Mesothelial cell of epicardium (in vitro differentiated cells): ENCODE measurements at regions not wholly inside any gene's neighbourhood (a gene's known extent, or its start where the extent isn't known, plus 50 kb on each side); places are given as distances from the start of the nearest gene placed in this dataset.
"Not testable (repeated sequence)": the region's sequence is repeated elsewhere in the genome, so short reads cannot be mapped to it uniquely, and the experiment has no call there.

Experiments
- DNase-seq, 2 experiments: peaks; one replicate each; pipeline ENCODE4 v3.0.0; 2021; ENCODE audit warnings: low spot score in 2 of 2; ENCODE audit not compliant: unreplicated experiment in 2 of 2
- H3K27ac Mint-ChIP-seq: 2 replicates; pipeline ENCODE4 v1.8.0; 2021; ENCODE audit warnings: mixed read lengths
- H3K27me3 Mint-ChIP-seq: 2 replicates; pipeline ENCODE4 v1.8.0; 2021; ENCODE audit warnings: low read depth, mixed read lengths
- H3K36me3 Mint-ChIP-seq: 2 replicates; pipeline ENCODE4 v1.8.0; 2021; ENCODE audit warnings: mixed read lengths
- H3K4me1 Mint-ChIP-seq: 2 replicates; pipeline ENCODE4 v1.8.0; 2021; ENCODE audit warnings: mixed read lengths
- H3K4me3 Mint-ChIP-seq: 2 replicates; pipeline ENCODE4 v1.8.0; 2021; ENCODE audit warnings: mild to moderate bottlenecking, moderate library complexity, mixed read lengths
- H3K9me3 Mint-ChIP-seq: 2 replicates; pipeline ENCODE4 v1.8.0; 2021; ENCODE audit warnings: mixed read lengths
- TF ChIP-seq, protein P1 (sequence below): fragments of 200-600 bp; sonication (generic); IDR thresholded peaks from one replicate; pipeline ENCODE4 v1.5.0; 2021; ENCODE audit warnings: antibody characterized with exemption; ENCODE audit not compliant: unreplicated experiment

GRCh38 chr6:84897988-84898594 lies 133.7 kb upstream of the TBX18 start:
- Mint-ChIP-seq H3K9me3 (no peaks in the 10 kb centered on the region), H3K4me3 (no peak overlapping the region), H3K27me3 (peaks cover 3% of the 10 kb centered on the region), H3K27ac (no peak overlapping the region), H3K36me3 (no peaks in the 10 kb centered on the region), H3K4me1 (peaks cover 2% of the 10 kb centered on the region)
- TF ChIP-seq, protein P1, sequence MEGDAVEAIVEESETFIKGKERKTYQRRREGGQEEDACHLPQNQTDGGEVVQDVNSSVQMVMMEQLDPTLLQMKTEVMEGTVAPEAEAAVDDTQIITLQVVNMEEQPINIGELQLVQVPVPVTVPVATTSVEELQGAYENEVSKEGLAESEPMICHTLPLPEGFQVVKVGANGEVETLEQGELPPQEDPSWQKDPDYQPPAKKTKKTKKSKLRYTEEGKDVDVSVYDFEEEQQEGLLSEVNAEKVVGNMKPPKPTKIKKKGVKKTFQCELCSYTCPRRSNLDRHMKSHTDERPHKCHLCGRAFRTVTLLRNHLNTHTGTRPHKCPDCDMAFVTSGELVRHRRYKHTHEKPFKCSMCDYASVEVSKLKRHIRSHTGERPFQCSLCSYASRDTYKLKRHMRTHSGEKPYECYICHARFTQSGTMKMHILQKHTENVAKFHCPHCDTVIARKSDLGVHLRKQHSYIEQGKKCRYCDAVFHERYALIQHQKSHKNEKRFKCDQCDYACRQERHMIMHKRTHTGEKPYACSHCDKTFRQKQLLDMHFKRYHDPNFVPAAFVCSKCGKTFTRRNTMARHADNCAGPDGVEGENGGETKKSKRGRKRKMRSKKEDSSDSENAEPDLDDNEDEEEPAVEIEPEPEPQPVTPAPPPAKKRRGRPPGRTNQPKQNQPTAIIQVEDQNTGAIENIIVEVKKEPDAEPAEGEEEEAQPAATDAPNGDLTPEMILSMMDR: no peak
- no peak for DNase-seq

DNA sequence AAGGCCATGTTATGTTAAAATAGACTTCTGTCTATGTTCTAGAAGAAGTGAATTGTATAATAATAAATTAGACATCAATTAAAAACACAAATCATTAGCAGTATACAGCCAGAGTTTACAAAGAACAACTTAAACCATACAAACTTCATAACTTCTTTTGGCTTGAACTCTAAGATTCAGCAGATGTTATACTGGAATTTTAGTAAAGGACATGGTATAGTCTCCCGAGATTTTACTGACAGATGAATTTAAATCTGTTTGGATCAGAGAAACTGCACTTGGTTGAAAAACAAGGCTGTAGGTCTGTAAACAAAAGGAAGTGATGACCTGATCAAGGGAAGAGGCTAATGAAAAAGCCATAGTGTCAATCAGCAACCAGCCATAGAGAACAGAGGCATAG lies 132.6 kb upstream of the TBX18 start:
- Mint-ChIP-seq H3K36me3 (no peaks in the 10 kb centered on the region), H3K4me3 (no peak overlapping the region), H3K4me1 (peaks cover 2% of the 10 kb centered on the region), H3K27ac (no peak overlapping the region), H3K9me3 (no peaks in the 10 kb centered on the region), H3K27me3 (no peaks in the 10 kb centered on the region)
- no peak for DNase-seq
- TF ChIP-seq, protein P1: no peak

- Mint-ChIP-seq H3K9me3 (no peaks in the 10 kb centered on the region), H3K36me3 (no peaks in the 10 kb centered on the region), H3K4me3 (no peak overlapping the region), H3K27me3 (peaks cover 2% of the 10 kb centered on the region), H3K4me1 (peaks cover 2% of the 10 kb centered on the region), H3K27ac (no peak overlapping the region)
- DNase-seq: no peak
- TF ChIP-seq, protein P1: no peak
Measured at GRCh38 chr6:84892671-84893070, 128.3 kb upstream of the TBX18 start.

DNA sequence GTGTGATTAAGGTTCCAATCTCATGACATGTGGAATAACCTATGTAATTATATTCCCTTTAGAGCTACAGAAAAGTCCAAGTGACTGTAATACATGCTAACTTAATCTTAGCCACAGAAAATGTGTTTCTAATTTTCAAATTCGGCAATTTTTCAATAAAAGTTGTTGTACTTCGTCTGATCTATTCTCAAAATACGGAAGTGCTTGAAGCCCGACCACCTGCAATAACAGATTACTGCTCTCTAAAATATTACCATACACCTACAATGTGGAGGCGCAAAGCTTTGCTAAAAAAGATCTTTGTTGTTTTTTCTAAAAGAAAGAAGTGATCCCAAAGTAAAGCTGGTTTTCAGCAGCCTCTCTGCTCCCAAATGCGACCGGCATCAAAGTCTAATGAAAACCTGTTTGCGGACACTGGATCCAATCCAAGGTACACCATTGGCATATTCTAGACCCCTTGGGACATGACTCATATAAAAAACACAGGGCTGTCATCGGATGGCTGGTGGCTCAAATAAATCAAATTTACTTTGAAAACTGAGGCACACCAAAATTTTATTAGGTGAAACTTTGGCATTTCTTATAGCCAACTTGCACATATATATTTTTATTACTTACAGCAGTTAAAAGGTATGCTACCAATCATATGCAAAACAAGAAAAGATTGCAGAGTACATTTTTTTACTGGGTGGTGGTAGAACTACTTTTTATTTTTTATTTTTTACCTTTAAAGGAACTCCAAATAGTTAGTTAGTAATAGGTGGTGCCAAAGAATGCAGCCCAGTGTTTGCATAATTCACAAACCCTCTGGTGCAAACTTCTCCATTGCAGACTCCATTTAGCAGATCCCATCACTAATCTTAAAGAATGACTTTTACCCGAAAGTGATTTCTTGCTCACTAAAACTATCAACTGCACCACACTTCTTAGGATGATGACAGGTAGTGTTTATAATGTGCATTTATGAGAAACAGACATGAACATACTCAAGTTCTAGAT lies 118.7 kb upstream of the TBX18 start:
- TF ChIP-seq, protein P1: no peak
- Mint-ChIP-seq H3K36me3 (no peaks in the 10 kb centered on the region), H3K9me3 (no peaks in the 10 kb centered on the region), H3K4me3 (no peak overlapping the region), H3K4me1 (no peaks in the 10 kb centered on the region), H3K27me3 (peaks cover 2% of the 10 kb centered on the region), H3K27ac (no peak overlapping the region)
- no peak for DNase-seq

DNA sequence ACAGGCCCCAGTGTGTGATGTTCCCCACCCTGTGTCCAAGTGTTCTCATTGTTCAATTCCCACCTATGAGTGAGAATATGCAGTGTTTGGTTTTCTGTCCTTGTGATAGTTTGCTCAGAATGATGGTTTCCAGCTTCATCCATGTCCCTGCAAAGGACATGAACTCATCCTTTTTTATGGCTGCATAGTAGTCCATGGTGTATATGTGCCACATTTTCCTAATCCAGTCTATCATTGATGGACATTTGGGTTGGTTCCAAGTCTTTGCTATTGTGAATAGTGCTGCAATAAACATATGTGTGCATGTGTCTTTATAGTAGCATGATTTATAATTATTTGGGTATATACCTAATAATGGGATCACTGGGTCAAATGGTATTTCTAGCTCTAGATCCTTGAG lies 115.0 kb upstream of the TBX18 start:
- H3K4me3 Mint-ChIP-seq, H3K4me1 Mint-ChIP-seq, H3K36me3 Mint-ChIP-seq, DNase-seq, H3K9me3 Mint-ChIP-seq, H3K27ac Mint-ChIP-seq, H3K27me3 Mint-ChIP-seq: not testable (repeated sequence)
